Parathyroid adenoma (tissue), 2 donors: ENCODE measurements at regions not wholly inside any gene's neighbourhood (a gene's known extent, or its start where the extent isn't known, plus 50 kb on each side); places are given as distances from the start of the nearest gene placed in this dataset.

ENCODE experiments used
- H2AFZ ChIP-seq: fragments of 300-600 bp; sonication (generic); one replicate; pipeline ENCODE4 v1.7.0; 2017; ENCODE audit warnings: antibody characterized with exemption, mild to moderate bottlenecking
- H3K27ac ChIP-seq: fragments of 300-600 bp; sonication (generic); one replicate; pipeline ENCODE4 v1.7.0; 2017
- H3K27me3 ChIP-seq: fragments of 300-600 bp; sonication (generic); one replicate; pipeline ENCODE4 v1.7.0; 2017; ENCODE audit warnings: low read length; ENCODE audit not compliant: control insufficient read depth, insufficient read depth
- H3K36me3 ChIP-seq: fragments of 300-600 bp; sonication (generic); one replicate; pipeline ENCODE4 v1.7.0; 2017; ENCODE audit warnings: low read length; ENCODE audit not compliant: control insufficient read depth, insufficient read depth
- H3K4me1 ChIP-seq: fragments of 300-600 bp; sonication (generic); one replicate; pipeline ENCODE4 v1.7.0; 2017; ENCODE audit warnings: control low read depth
- H3K4me2 ChIP-seq: fragments of 300-600 bp; sonication (generic); one replicate; pipeline ENCODE4 v1.7.0; 2017; ENCODE audit warnings: low read length
- H3K4me3 ChIP-seq: fragments of 300-600 bp; sonication (generic); one replicate; pipeline ENCODE4 v1.7.0; 2017; ENCODE audit warnings: low read depth, low read length
- H3K79me2 ChIP-seq: fragments of 300-600 bp; sonication (generic); one replicate; pipeline ENCODE4 v1.7.0; 2017; ENCODE audit warnings: control low read depth
- H3K9ac ChIP-seq: fragments of 300-600 bp; sonication (generic); one replicate; pipeline ENCODE4 v1.7.0; 2017; ENCODE audit warnings: mild to moderate bottlenecking
- H3K9me3 ChIP-seq: fragments of 300-600 bp; sonication (generic); one replicate; pipeline ENCODE4 v1.7.0; 2017; ENCODE audit warnings: low read length; ENCODE audit not compliant: control insufficient read depth
- TF ChIP-seq, protein P1 (sequence below): fragments of 300-600 bp; sonication (generic); IDR thresholded peaks from one replicate; pipeline ENCODE4 v1.7.0; 2017; ENCODE audit warnings: antibody characterized with exemption, mild to moderate bottlenecking
- donor health status: primary hyperparathyroidism.

DNA sequence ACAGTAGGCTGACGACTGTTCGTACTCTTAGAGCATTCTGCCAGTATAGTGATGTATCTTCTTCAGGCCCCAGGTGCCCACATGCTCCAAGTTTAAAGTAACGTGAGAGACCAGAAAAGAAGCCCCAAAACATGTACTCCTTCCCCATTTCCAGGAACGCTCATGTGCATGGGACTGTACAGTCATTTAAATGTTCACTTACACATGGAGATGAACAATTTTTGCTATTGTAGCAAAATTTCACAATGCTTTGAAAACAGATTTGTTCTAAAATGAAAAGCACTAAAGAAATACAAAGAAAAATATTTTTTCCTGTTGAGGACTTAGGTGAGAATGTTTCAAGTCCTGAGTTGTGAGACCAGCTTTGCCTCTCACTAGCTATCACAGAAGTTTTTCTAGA lies 269.3 kb upstream of the PRDM1 start:
- H3K4me3 ChIP-seq: no peak overlapping the region
- H3K27ac ChIP-seq: no peak overlapping the region
- no peaks in the 10 kb centered on the region for H3K4me1 ChIP-seq
- H2AFZ ChIP-seq: no peak overlapping the region
- no peak overlapping the region for H3K9ac ChIP-seq
- no peaks in the 10 kb centered on the region for H3K36me3 ChIP-seq
- no peaks in the 10 kb centered on the region for H3K9me3 ChIP-seq
- H3K4me2 ChIP-seq: no peak overlapping the region
- no peaks in the 10 kb centered on the region for H3K27me3 ChIP-seq
- TF ChIP-seq, protein P1, sequence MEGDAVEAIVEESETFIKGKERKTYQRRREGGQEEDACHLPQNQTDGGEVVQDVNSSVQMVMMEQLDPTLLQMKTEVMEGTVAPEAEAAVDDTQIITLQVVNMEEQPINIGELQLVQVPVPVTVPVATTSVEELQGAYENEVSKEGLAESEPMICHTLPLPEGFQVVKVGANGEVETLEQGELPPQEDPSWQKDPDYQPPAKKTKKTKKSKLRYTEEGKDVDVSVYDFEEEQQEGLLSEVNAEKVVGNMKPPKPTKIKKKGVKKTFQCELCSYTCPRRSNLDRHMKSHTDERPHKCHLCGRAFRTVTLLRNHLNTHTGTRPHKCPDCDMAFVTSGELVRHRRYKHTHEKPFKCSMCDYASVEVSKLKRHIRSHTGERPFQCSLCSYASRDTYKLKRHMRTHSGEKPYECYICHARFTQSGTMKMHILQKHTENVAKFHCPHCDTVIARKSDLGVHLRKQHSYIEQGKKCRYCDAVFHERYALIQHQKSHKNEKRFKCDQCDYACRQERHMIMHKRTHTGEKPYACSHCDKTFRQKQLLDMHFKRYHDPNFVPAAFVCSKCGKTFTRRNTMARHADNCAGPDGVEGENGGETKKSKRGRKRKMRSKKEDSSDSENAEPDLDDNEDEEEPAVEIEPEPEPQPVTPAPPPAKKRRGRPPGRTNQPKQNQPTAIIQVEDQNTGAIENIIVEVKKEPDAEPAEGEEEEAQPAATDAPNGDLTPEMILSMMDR: no peak
- no peaks in the 10 kb centered on the region for H3K79me2 ChIP-seq

DNA sequence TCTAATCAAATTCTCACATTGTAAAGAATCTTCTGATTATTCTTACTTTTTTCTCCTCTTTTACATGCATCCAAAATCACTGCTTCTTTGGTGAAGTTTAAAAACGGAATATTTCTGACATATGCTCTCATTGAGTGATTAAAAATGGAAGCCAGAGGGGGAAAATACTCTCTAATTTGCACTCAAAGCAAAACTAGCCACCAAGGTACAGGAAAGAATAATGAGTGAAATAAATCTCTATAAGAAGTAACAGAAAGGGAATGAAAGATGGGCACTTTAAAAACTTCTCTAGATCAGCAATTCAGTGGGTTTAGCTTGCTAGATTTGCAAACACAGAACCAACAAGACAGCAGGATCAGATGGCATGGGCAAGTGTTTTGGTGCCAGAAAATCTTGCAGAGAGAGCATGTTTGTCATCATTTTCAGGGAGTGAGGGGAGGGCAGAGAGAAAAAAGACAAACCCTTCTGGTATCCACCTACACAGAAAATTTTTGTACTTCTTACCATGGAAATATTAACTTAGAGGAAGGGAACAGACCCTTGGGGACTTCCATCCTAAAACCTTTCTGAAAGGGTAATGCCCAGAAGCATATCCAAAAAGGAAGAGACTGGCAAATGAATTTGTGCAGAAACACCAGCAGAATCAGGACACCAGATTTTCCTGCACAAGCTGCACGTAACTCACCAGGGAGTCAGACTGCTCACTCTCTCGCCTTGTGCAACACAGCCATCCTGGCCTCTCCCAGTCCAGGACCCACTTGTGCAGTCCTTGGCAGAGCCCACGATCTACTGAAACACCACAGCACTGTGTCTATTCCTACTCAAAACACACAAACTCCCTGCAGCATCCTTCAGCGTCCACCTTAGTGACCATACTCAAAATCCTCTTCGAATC lies 270.2 kb upstream of the PRDM1 start:
- Histone ChIP-seq H3K27me3 (no peaks in the 10 kb centered on the region), H3K4me3 (no peak overlapping the region), H2AFZ (no peak overlapping the region), H3K9ac (no peak overlapping the region), H3K79me2 (no peaks in the 10 kb centered on the region), H3K36me3 (no peaks in the 10 kb centered on the region), H3K4me2 (no peak overlapping the region), H3K4me1 (no peaks in the 10 kb centered on the region), H3K27ac (no peak overlapping the region), H3K9me3 (no peaks in the 10 kb centered on the region)
- TF ChIP-seq, protein P1: no peak

DNA sequence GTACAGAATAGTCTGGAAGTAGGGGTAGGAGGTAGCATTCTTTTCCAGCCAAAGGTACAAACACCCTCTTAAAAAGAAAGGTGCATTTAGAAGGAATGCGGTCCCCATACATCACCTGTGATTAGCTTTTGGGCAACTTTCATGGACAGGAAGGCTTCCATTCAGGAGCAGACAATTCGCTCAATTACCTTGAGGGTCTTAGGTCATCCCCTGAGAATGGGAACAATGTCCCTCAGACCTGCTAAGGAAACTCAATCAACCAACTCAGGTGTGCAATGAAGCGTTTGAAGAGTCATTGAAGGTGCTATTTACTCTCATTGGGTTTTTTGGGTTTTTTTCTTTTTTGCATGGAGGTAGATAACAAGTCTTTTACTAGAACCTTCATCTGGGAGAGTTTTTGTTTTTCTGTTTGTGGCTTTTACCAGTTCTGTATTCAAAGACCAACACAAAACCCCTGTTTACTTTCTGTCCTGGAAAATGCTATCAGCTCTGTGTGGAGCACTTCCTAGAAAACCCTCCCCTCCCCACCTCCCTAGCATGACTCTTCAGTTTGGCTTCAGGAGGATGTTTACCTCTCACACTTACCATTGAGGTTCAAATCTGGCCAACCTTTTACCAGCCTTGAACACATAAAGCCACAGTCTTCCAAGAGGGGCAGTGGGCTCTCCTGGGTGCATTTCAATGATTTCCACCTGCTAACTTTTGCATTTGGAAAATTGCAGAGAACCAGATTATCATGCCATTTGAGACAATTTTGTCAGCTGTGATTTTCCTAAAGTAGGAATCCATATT lies 271.2 kb upstream of the PRDM1 start:
- H3K4me1 ChIP-seq: no peaks in the 10 kb centered on the region
- TF ChIP-seq, protein P1: no peak
- no peaks in the 10 kb centered on the region for H3K9me3 ChIP-seq
- H3K27me3 ChIP-seq: no peaks in the 10 kb centered on the region
- no peak overlapping the region for H3K4me3 ChIP-seq
- H3K4me2 ChIP-seq: no peak overlapping the region
- no peak overlapping the region for H3K9ac ChIP-seq
- H3K79me2 ChIP-seq: no peaks in the 10 kb centered on the region
- H2AFZ ChIP-seq: no peak overlapping the region
- no peak overlapping the region for H3K27ac ChIP-seq
- H3K36me3 ChIP-seq: no peaks in the 10 kb centered on the region

DNA sequence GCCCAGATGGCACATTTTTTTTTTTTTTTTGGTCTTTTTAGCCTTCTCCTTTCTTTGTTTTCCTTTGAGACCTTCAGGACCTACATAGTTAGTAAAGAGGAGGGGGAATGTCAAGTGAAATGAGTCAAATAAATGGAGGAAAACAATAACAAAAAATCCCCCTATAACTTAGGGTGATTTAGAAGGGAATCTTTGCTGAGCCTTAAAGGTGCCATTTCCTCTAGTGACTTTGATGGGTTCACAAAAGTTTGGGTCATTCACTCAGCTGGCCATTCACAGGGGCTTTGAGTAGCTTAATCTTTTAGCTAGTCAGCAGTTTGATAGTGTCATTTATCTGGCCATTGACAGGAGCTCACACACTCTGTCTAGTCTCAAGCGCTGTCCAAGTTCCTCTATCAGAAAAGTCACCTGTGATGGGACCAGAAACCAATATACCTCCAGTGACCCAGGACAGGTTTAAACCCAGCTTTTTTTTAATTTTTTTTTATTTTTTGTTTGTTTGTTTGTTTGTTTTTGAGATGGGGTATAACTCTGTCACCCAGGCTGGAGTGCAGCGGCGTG lies 275.1 kb upstream of the PRDM1 start:
- TF ChIP-seq, protein P1: no peak
- no peak overlapping the region for H3K9ac ChIP-seq
- no peaks in the 10 kb centered on the region for H3K4me1 ChIP-seq
- no peaks in the 10 kb centered on the region for H3K36me3 ChIP-seq
- no peak overlapping the region for H3K4me3 ChIP-seq
- no peaks in the 10 kb centered on the region for H3K27me3 ChIP-seq
- no peak overlapping the region for H3K4me2 ChIP-seq
- H2AFZ ChIP-seq: no peak overlapping the region
- no peak overlapping the region for H3K27ac ChIP-seq
- H3K79me2 ChIP-seq: no peaks in the 10 kb centered on the region
- peaks cover 3% of the 10 kb centered on the region for H3K9me3 ChIP-seq
